T-helper 1 cell treated with Interleukin-12 subunit alpha and Interleukin-12 subunit beta and Interleukin-4 antibody, amounts not matched to agents 30 μg/mL and 1 μg/mL, for 36 hours (primary cell): ENCODE measurements at regions not wholly inside any gene's neighbourhood (a gene's known extent, or its start where the extent isn't known, plus 50 kb on each side); places are given as distances from the start of the nearest gene placed in this dataset.

Source experiments
- H3K27ac Mint-ChIP-seq: one replicate; pipeline ENCODE4 v1.8.0; 2021; ENCODE audit warnings: mild to moderate bottlenecking, mixed read lengths
- H3K27me3 Mint-ChIP-seq: one replicate; pipeline ENCODE4 v1.8.0; 2021; ENCODE audit warnings: low read depth, mixed read lengths
- H3K36me3 Mint-ChIP-seq: one replicate; pipeline ENCODE4 v1.8.0; 2021; ENCODE audit warnings: low read depth, mixed read lengths
- H3K4me1 Mint-ChIP-seq: one replicate; pipeline ENCODE4 v1.8.0; 2021; ENCODE audit warnings: low read depth, mixed read lengths
- H3K4me3 Mint-ChIP-seq: one replicate; pipeline ENCODE4 v1.8.0; 2021; ENCODE audit warnings: mild to moderate bottlenecking, moderate library complexity, mixed read lengths
- H3K9me3 Mint-ChIP-seq: one replicate; pipeline ENCODE4 v1.8.0; 2021; ENCODE audit warnings: mixed read lengths

GRCh38 chr16:65285128-65286048, 163.5 kb upstream of the CDH11 start:
- Mint-ChIP-seq H3K4me1 (no peaks in the 10 kb centered on the region), H3K27me3 (no peaks in the 10 kb centered on the region), H3K36me3 (no peaks in the 10 kb centered on the region), H3K4me3 (no peak overlapping the region), H3K9me3 (peaks cover 4% of the 10 kb centered on the region), H3K27ac (no peak overlapping the region)

DNA sequence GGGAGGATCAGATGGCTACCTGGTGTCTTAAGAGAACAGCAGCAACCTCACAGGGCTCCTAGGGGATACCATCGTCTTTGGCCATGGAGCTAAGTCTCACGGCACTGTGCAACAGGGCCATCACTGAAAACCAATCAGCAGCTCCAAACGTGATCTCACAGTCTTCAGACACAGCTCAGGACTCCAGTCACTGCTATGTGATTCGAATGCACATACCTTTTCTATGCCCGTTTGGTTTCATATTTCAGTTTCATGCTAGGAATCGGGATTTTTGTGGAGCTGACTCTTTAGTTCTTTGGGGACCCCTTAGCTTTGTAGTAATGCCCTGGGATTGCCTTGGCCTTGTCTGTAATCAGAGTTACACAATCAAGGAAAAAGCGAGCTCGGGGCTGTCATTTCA, 162.8 kb upstream of the CDH11 start:
- Mint-ChIP-seq H3K36me3 (no peaks in the 10 kb centered on the region), H3K27ac (no peak overlapping the region), H3K9me3 (no peaks in the 10 kb centered on the region), H3K27me3 (no peaks in the 10 kb centered on the region), H3K4me1 (no peaks in the 10 kb centered on the region), H3K4me3 (no peak overlapping the region)

DNA sequence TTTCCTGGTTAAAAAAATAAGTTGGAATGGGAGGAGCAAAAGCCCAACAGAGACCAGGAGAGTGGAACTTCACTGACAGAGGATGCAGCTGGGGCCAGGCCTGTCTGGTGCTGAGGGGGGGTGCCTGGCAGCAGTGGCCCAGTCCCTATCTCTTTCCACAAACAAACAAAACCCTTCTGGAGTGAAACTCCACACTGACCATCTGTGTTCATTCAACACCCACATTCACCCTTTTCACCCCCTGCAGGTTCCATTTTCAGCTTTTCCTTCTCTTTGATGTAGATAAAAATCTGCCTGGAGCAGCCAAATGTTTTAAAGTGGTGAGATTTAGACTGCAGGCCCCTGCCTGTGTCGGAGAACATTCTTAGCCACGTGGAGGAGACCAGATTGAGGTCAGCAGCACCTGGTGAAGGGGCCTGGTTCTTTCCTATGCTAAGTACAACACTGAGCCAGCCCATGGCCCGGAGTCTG, 161.4 kb upstream of the CDH11 start:
- no peaks in the 10 kb centered on the region for H3K9me3 Mint-ChIP-seq
- H3K4me1 Mint-ChIP-seq, result no peaks in the 10 kb centered on the region
- no peak overlapping the region for H3K4me3 Mint-ChIP-seq
- H3K36me3 Mint-ChIP-seq, result no peaks in the 10 kb centered on the region
- no peak overlapping the region for H3K27ac Mint-ChIP-seq
- H3K27me3 Mint-ChIP-seq, result no peaks in the 10 kb centered on the region

DNA sequence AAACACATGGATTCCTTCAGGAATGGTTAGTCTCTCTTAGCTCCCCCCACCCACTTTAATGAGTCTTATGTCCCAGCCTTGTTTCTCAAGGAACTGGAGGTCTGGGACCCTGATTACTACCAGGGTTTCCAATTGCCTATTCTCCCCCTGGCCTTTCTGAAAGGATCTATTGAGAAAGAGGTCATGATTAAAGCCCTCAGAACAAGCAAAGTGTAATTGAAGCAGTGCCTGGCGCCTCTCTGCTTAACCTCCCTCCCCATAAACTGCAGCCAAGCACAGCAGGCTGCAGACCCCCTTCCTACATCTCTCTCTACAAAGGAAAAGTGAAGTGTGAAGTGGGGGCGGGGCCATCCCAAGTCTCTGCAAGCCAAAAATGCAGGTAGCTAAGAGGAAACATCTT, 159.7 kb upstream of the CDH11 start:
- Mint-ChIP-seq H3K9me3 (peaks cover 7% of the 10 kb centered on the region), H3K36me3 (no peaks in the 10 kb centered on the region), H3K27me3 (no peaks in the 10 kb centered on the region), H3K4me1 (no peaks in the 10 kb centered on the region), H3K4me3 (no peak overlapping the region), H3K27ac (no peak overlapping the region)

DNA sequence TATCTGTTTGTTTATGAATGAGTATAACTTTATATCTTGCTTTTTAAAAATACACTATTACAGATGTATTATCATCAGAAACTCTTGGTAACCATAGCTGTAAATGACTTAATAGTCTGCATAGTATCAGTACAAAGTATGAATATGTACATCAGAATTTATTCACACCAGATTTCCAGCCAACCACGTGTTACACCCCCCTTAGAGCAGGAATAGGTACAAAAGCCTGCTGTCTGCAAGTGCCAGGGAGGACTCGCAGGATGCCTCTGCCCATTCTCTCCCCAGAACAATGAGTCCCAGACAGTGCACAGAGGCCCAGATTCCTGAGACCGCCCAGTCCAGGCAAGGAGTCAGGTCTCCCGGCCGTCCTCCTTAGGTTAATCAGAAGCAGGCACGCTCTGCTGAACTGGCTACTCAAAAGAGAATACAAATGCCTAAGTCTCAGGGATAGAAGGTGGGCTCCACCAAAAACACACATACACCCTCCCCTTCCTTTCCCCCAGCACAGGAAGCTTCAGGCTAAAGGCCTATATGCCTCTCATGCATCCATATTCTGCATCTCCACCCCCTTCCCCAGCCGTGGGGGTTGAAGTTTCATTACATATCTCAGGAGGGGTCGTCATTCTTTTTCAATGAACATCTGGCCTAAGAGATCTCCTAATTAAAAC, 159.1 kb upstream of the CDH11 start:
- Mint-ChIP-seq H3K4me3 (no peak overlapping the region), H3K27me3 (no peaks in the 10 kb centered on the region), H3K4me1 (no peaks in the 10 kb centered on the region), H3K36me3 (no peaks in the 10 kb centered on the region), H3K9me3 (peaks cover 7% of the 10 kb centered on the region), H3K27ac (no peak overlapping the region)

GRCh38 chr16:65279576-65279975, 157.7 kb upstream of the CDH11 start:
- Mint-ChIP-seq H3K27ac (no peak overlapping the region), H3K27me3 (no peaks in the 10 kb centered on the region), H3K9me3 (peaks cover 11% of the 10 kb centered on the region), H3K36me3 (no peaks in the 10 kb centered on the region), H3K4me1 (no peaks in the 10 kb centered on the region), H3K4me3 (no peak overlapping the region)

- no peaks in the 10 kb centered on the region for H3K27me3 Mint-ChIP-seq
- peaks cover 11% of the 10 kb centered on the region for H3K9me3 Mint-ChIP-seq
- no peaks in the 10 kb centered on the region for H3K36me3 Mint-ChIP-seq
- H3K4me3 Mint-ChIP-seq, result no peak overlapping the region
- H3K4me1 Mint-ChIP-seq, result no peaks in the 10 kb centered on the region
- no peak overlapping the region for H3K27ac Mint-ChIP-seq
Observed at GRCh38 chr16:65278874-65279273, 157.0 kb upstream of the CDH11 start.

DNA sequence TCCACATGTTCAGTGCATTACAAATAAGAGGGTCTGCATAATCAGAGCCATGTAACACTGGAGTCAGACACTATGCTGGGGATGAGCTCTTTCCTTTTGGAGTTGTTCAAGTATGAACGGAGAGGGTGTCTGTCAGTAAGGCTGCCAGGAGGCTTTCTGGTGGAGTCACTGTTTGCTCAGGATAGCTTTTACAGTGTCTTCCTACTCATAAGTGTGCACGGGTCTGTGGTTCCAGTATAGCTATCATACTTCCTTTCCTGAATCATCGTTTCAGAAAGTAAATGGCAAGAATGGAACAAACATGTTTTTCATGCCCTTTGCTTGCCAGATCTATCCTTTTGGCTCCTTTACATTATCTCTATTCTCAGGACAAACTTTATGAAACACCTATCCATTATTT, 152.7 kb upstream of the CDH11 start:
- peaks cover 16% of the 10 kb centered on the region for H3K9me3 Mint-ChIP-seq
- H3K4me1 Mint-ChIP-seq, result no peaks in the 10 kb centered on the region
- no peak overlapping the region for H3K4me3 Mint-ChIP-seq
- H3K36me3 Mint-ChIP-seq, result no peaks in the 10 kb centered on the region
- H3K27ac Mint-ChIP-seq, result no peak overlapping the region
- no peaks in the 10 kb centered on the region for H3K27me3 Mint-ChIP-seq

GRCh38 chr16:65272699-65273414, 151.0 kb upstream of the CDH11 start:
- Mint-ChIP-seq H3K9me3 (peaks cover 13% of the 10 kb centered on the region), H3K4me3 (no peak overlapping the region)

GRCh38 chr16:65271996-65272395, 150.1 kb upstream of the CDH11 start:
- H3K4me3 Mint-ChIP-seq, result no peak overlapping the region
- no peaks in the 10 kb centered on the region for H3K36me3 Mint-ChIP-seq
- no peak overlapping the region for H3K27ac Mint-ChIP-seq
- H3K27me3 Mint-ChIP-seq, result no peaks in the 10 kb centered on the region
- no peaks in the 10 kb centered on the region for H3K4me1 Mint-ChIP-seq
- peaks cover 9% of the 10 kb centered on the region for H3K9me3 Mint-ChIP-seq

More at GRCh38 chr16:65272699-65273414, 151.0 kb upstream of the CDH11 start:
- Mint-ChIP-seq H3K36me3 (no peaks in the 10 kb centered on the region), H3K27ac (no peak overlapping the region), H3K27me3 (no peaks in the 10 kb centered on the region), H3K4me1 (no peaks in the 10 kb centered on the region)

DNA sequence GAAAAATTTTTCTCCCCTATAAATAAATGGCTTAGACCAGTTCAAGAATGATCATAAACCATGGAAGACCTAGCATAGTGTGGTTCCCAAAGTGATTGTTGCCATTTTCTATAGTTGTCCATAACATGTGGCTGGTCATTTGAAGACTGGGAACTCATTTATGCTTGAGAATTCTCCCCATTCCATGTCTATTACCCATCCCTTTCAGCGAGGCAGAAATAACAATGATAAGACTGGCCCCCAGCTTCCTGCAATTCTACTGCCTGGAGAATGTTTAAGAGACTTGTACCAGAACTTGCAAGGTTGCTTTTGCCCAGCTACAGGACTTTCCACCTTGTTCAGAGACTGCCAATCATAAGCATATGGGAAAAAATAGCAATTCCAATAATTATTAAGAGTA, 146.5 kb upstream of the CDH11 start:
- no peaks in the 10 kb centered on the region for H3K27me3 Mint-ChIP-seq
- H3K4me1 Mint-ChIP-seq, result no peaks in the 10 kb centered on the region
- no peak overlapping the region for H3K4me3 Mint-ChIP-seq
- no peaks in the 10 kb centered on the region for H3K36me3 Mint-ChIP-seq
- peaks cover 4% of the 10 kb centered on the region for H3K9me3 Mint-ChIP-seq
- no peak overlapping the region for H3K27ac Mint-ChIP-seq

DNA sequence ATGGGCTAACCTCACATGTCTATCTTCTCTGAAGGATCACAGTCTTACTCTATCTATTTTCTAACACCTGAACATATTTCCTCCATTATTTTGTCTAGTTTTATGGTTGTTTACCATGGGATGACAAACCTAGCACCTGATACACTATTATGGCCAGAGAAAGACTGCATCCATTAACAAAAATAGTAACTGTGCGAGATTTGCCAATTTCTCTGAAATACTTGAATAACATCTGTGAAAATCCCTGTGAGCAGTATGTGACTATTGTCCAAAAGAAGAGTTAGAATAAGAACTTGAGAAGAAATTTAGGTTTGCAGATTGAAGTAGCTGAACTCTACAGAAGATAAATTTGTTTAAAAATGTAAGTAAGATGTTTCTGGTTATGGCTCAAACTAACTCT, 142.0 kb upstream of the CDH11 start:
- no peaks in the 10 kb centered on the region for H3K9me3 Mint-ChIP-seq
- no peaks in the 10 kb centered on the region for H3K4me1 Mint-ChIP-seq
- H3K27ac Mint-ChIP-seq, result no peak overlapping the region
- H3K27me3 Mint-ChIP-seq, result no peaks in the 10 kb centered on the region
- no peak overlapping the region for H3K4me3 Mint-ChIP-seq
- H3K36me3 Mint-ChIP-seq, result no peaks in the 10 kb centered on the region

- Mint-ChIP-seq H3K4me3 (no peak overlapping the region), H3K4me1 (no peaks in the 10 kb centered on the region), H3K9me3 (no peaks in the 10 kb centered on the region), H3K36me3 (no peaks in the 10 kb centered on the region), H3K27ac (no peak overlapping the region), H3K27me3 (no peaks in the 10 kb centered on the region)
Observed at GRCh38 chr16:65260746-65261145, 138.9 kb upstream of the CDH11 start.

GRCh38 chr16:65254144-65254543, 132.3 kb upstream of the CDH11 start:
- no peak overlapping the region for H3K27ac Mint-ChIP-seq
- H3K27me3 Mint-ChIP-seq, result no peaks in the 10 kb centered on the region
- H3K4me3 Mint-ChIP-seq, result no peak overlapping the region
- H3K4me1 Mint-ChIP-seq, result no peaks in the 10 kb centered on the region
- no peaks in the 10 kb centered on the region for H3K36me3 Mint-ChIP-seq
- H3K9me3 Mint-ChIP-seq, result peaks cover 8% of the 10 kb centered on the region
